Activated CD4-positive, alpha-beta T cell treated with anti-CD3 and anti-CD28 coated beads, Interleukin-2, amount 10 ng/mL, durations not matched to agents 24 days and 14 days (primary cell): ENCODE measurements at regions not wholly inside any gene's neighbourhood (a gene's known extent, or its start where the extent isn't known, plus 50 kb on each side); places are given as distances from the start of the nearest gene placed in this dataset.
"Not testable (repeated sequence)": the region's sequence is repeated elsewhere in the genome, so short reads cannot be mapped to it uniquely, and the experiment has no call there.

ENCODE experiments used
- DNase-seq: peaks from one replicate; pipeline ENCODE4 v3.0.0; 2022
- H3K27ac Mint-ChIP-seq: one replicate; pipeline ENCODE4 v1.8.0; 2022; ENCODE audit warnings: mild to moderate bottlenecking, mixed read lengths
- H3K27me3 Mint-ChIP-seq: one replicate; pipeline ENCODE4 v1.8.0; 2022; ENCODE audit warnings: mixed read lengths
- H3K36me3 Mint-ChIP-seq: one replicate; pipeline ENCODE4 v1.8.0; 2022; ENCODE audit warnings: low read depth, mild to moderate bottlenecking, mixed read lengths
- H3K4me1 Mint-ChIP-seq: one replicate; pipeline ENCODE4 v1.8.0; 2021; ENCODE audit warnings: mixed read lengths
- H3K4me3 Mint-ChIP-seq: one replicate; pipeline ENCODE4 v1.8.0; 2022; ENCODE audit warnings: mild to moderate bottlenecking, moderate library complexity, mixed read lengths
- H3K9me3 Mint-ChIP-seq: one replicate; pipeline ENCODE4 v1.8.0; 2021; ENCODE audit warnings: mixed read lengths
- intact Hi-C: fragments of 100-400 bp; cut with micrococcal nuclease; formaldehyde crosslinking; loops from one replicate; pipeline ENCODE4 v1.15.1; 2023

- Mint-ChIP-seq H3K36me3 (no peaks in the 10 kb centered on the region), H3K4me1 (no peaks in the 10 kb centered on the region), H3K4me3 (no peak overlapping the region), H3K27ac (no peak overlapping the region), H3K9me3 (no peaks in the 10 kb centered on the region), H3K27me3 (no peaks in the 10 kb centered on the region)
- DNase-seq: no peak
- intact Hi-C loops: no loop called here
Measured at GRCh38 chr2:16971722-16972234, 306.1 kb upstream of the CYRIA start.

GRCh38 chr2:16970948-16971347 lies 305.3 kb upstream of the CYRIA start:
- H3K36me3 Mint-ChIP-seq, H3K27me3 Mint-ChIP-seq, H3K9me3 Mint-ChIP-seq, H3K4me3 Mint-ChIP-seq, intact Hi-C loops, H3K27ac Mint-ChIP-seq, H3K4me1 Mint-ChIP-seq, DNase-seq: not testable (repeated sequence)

GRCh38 chr2:16962505-16962904 lies 296.9 kb upstream of the CYRIA start:
- Mint-ChIP-seq H3K4me3 (no peak overlapping the region), H3K9me3 (no peaks in the 10 kb centered on the region), H3K27me3 (no peaks in the 10 kb centered on the region), H3K36me3 (no peaks in the 10 kb centered on the region), H3K4me1 (no peaks in the 10 kb centered on the region), H3K27ac (no peak overlapping the region)
- no peak for DNase-seq
- intact Hi-C loops: no loop called here

GRCh38 chr2:16960579-16960978 lies 294.9 kb upstream of the CYRIA start:
- no peaks in the 10 kb centered on the region for H3K9me3 Mint-ChIP-seq
- no peaks in the 10 kb centered on the region for H3K27me3 Mint-ChIP-seq
- no peak overlapping the region for H3K27ac Mint-ChIP-seq
- H3K4me1 Mint-ChIP-seq: no peaks in the 10 kb centered on the region
- intact Hi-C loops: no loop called here
- no peak for DNase-seq
- H3K36me3 Mint-ChIP-seq: no peaks in the 10 kb centered on the region
- no peak overlapping the region for H3K4me3 Mint-ChIP-seq

GRCh38 chr2:16958266-16958665 lies 292.6 kb upstream of the CYRIA start:
- H3K4me3 Mint-ChIP-seq: no peak overlapping the region
- no peak overlapping the region for H3K27ac Mint-ChIP-seq
- H3K36me3 Mint-ChIP-seq: no peaks in the 10 kb centered on the region
- no peaks in the 10 kb centered on the region for H3K27me3 Mint-ChIP-seq
- H3K4me1 Mint-ChIP-seq: no peaks in the 10 kb centered on the region
- intact Hi-C loops: no loop called here
- H3K9me3 Mint-ChIP-seq: no peaks in the 10 kb centered on the region
- no peak for DNase-seq

- intact Hi-C loops: no loop called here
- Mint-ChIP-seq H3K27ac (no peak overlapping the region), H3K27me3 (no peaks in the 10 kb centered on the region), H3K36me3 (no peaks in the 10 kb centered on the region), H3K4me3 (no peak overlapping the region), H3K4me1 (no peaks in the 10 kb centered on the region), H3K9me3 (no peaks in the 10 kb centered on the region)
- no peak for DNase-seq
Measured at GRCh38 chr2:16952805-16953204, 287.2 kb upstream of the CYRIA start.

GRCh38 chr2:16952368-16952767 lies 286.7 kb upstream of the CYRIA start:
- Mint-ChIP-seq H3K27ac (no peak overlapping the region), H3K27me3 (no peaks in the 10 kb centered on the region), H3K36me3 (no peaks in the 10 kb centered on the region), H3K4me3 (no peak overlapping the region), H3K9me3 (no peaks in the 10 kb centered on the region), H3K4me1 (no peaks in the 10 kb centered on the region)
- intact Hi-C loops: no loop called here
- no peak for DNase-seq

- Mint-ChIP-seq H3K4me1 (no peaks in the 10 kb centered on the region), H3K36me3 (no peaks in the 10 kb centered on the region), H3K9me3 (no peaks in the 10 kb centered on the region), H3K27me3 (no peaks in the 10 kb centered on the region), H3K4me3 (no peak overlapping the region), H3K27ac (no peak overlapping the region)
- intact Hi-C loops: no loop called here
- DNase-seq: no peak
Measured at GRCh38 chr2:16950436-16950835, 284.8 kb upstream of the CYRIA start.

- no peaks in the 10 kb centered on the region for H3K27me3 Mint-ChIP-seq
- no peaks in the 10 kb centered on the region for H3K36me3 Mint-ChIP-seq
- H3K4me3 Mint-ChIP-seq: no peak overlapping the region
- H3K9me3 Mint-ChIP-seq: no peaks in the 10 kb centered on the region
- no peaks in the 10 kb centered on the region for H3K4me1 Mint-ChIP-seq
- intact Hi-C loops: no loop called here
- no peak for DNase-seq
- no peak overlapping the region for H3K27ac Mint-ChIP-seq
Measured at GRCh38 chr2:16948710-16949109, 283.1 kb upstream of the CYRIA start.

GRCh38 chr2:16948053-16948452 lies 282.4 kb upstream of the CYRIA start:
- no peak for DNase-seq
- Mint-ChIP-seq H3K36me3 (no peaks in the 10 kb centered on the region), H3K9me3 (no peaks in the 10 kb centered on the region), H3K4me1 (no peaks in the 10 kb centered on the region), H3K27me3 (no peaks in the 10 kb centered on the region), H3K4me3 (no peak overlapping the region), H3K27ac (no peak overlapping the region)
- intact Hi-C loops: no loop called here

- H3K9me3 Mint-ChIP-seq: peaks cover 7% of the 10 kb centered on the region
- no peak overlapping the region for H3K4me3 Mint-ChIP-seq
- H3K27me3 Mint-ChIP-seq: no peaks in the 10 kb centered on the region
Measured at GRCh38 chr2:16943279-16943958, 277.8 kb upstream of the CYRIA start.

GRCh38 chr2:16940214-16940613 lies 274.6 kb upstream of the CYRIA start:
- Mint-ChIP-seq H3K36me3 (no peaks in the 10 kb centered on the region), H3K4me3 (no peak overlapping the region), H3K9me3 (peaks cover 7% of the 10 kb centered on the region), H3K4me1 (no peaks in the 10 kb centered on the region), H3K27me3 (no peaks in the 10 kb centered on the region), H3K27ac (no peak overlapping the region)
- intact Hi-C loops: no loop called here
- no peak for DNase-seq

More at GRCh38 chr2:16943279-16943958, 277.8 kb upstream of the CYRIA start:
- no peak for DNase-seq
- H3K27ac Mint-ChIP-seq: no peak overlapping the region
- intact Hi-C loops: no loop called here
- no peaks in the 10 kb centered on the region for H3K36me3 Mint-ChIP-seq
- H3K4me1 Mint-ChIP-seq: no peaks in the 10 kb centered on the region

GRCh38 chr2:16939771-16940170 lies 274.1 kb upstream of the CYRIA start:
- no peaks in the 10 kb centered on the region for H3K4me1 Mint-ChIP-seq
- no peak overlapping the region for H3K4me3 Mint-ChIP-seq
- no peak overlapping the region for H3K27ac Mint-ChIP-seq
- DNase-seq: no peak
- H3K36me3 Mint-ChIP-seq: no peaks in the 10 kb centered on the region
- H3K9me3 Mint-ChIP-seq: peaks cover 7% of the 10 kb centered on the region
- intact Hi-C loops: no loop called here
- no peaks in the 10 kb centered on the region for H3K27me3 Mint-ChIP-seq

GRCh38 chr2:16933355-16933754 lies 267.7 kb upstream of the CYRIA start:
- intact Hi-C loops: no loop called here
- H3K4me3 Mint-ChIP-seq: no peak overlapping the region
- no peaks in the 10 kb centered on the region for H3K36me3 Mint-ChIP-seq
- H3K9me3 Mint-ChIP-seq: no peaks in the 10 kb centered on the region
- no peaks in the 10 kb centered on the region for H3K27me3 Mint-ChIP-seq
- no peak overlapping the region for H3K27ac Mint-ChIP-seq
- DNase-seq: no peak
- H3K4me1 Mint-ChIP-seq: no peaks in the 10 kb centered on the region

- intact Hi-C loops: no loop called here
- DNase-seq: no peak
- Mint-ChIP-seq H3K4me3 (no peak overlapping the region), H3K9me3 (no peaks in the 10 kb centered on the region), H3K27ac (no peak overlapping the region), H3K27me3 (no peaks in the 10 kb centered on the region), H3K4me1 (no peaks in the 10 kb centered on the region), H3K36me3 (no peaks in the 10 kb centered on the region)
Measured at GRCh38 chr2:16932826-16933225, 267.2 kb upstream of the CYRIA start.
